ENCODE measurements at regions not wholly inside any gene's neighbourhood (a gene's known extent, or its start where the extent isn't known, plus 50 kb on each side); places are given as distances from the start of the nearest gene placed in this dataset.

DNA sequence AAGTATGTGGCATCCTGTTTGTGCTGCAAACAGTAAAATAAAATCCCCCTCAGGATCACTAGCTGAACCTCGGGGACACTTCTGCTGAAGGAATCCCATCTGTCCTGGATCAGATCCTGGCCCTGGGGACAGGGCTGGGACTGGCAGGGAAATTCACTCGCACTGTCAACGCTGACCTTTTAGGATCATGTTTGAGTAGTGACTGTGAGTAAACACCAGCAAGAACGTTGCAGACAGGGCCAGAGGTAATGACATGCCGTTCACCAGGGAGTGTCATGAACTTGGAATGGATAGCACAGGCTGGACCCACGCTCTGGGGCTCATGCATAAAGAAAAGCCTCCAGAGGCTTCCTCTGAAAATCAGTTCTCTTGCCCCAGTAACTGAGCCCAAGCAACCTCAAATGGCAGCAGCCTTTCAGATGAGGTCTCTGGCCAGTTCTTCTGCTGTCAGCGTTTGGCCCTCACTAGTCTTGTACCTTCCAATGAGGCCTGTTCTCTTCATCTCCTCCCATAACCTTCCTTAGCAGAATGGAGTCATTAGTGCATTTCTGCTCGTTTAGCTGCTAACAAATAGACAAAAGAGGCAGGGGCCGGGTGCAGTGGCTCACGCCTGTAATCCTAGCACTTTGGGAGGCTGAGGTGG, 51.0 kb upstream of the BARX2 start:
- ATAC-seq = no peak
- Mint-ChIP-seq H3K9me3 (no peaks in the 10 kb centered on the region), H3K4me1 (no peaks in the 10 kb centered on the region), H3K27ac (no peak overlapping the region), H3K27me3 (peaks cover 19% of the 10 kb centered on the region), H3K4me3 (no peak overlapping the region), H3K36me3 (no peaks in the 10 kb centered on the region)

DNA sequence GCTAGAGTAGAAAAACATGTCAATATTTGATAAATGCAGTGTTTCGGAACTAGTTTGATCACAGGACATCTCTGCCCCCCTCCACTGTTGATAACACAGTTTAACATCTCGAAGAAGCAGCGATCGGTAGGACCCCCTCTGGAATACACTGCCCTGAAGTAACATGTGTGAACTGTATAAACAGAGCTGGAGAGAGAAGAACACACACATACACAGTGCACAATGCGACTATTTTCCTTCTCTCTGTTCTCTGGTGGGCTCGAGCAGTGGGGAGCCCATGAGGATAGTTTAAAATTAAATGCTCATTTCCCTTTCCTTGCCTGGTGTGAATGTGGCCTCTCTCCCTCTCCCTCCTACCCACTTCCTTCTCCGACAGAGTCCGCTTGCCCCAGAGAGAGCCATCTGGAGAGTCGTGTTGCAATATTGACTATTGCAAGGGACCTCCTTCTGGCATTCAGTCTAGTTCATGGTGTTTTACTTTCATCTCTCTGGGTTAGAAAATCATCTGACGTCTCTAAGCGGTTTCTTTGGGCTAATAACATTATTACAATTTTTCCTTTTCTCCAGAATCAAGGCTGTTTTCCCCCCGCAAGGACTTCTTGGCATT, 51.6 kb upstream of the BARX2 start:
- Mint-ChIP-seq H3K9me3 (no peaks in the 10 kb centered on the region), H3K4me1 (no peaks in the 10 kb centered on the region), H3K27ac (no peak overlapping the region), H3K36me3 (no peaks in the 10 kb centered on the region), H3K4me3 (no peak overlapping the region), H3K27me3 (peaks cover 19% of the 10 kb centered on the region)
- ATAC-seq = no peak

DNA sequence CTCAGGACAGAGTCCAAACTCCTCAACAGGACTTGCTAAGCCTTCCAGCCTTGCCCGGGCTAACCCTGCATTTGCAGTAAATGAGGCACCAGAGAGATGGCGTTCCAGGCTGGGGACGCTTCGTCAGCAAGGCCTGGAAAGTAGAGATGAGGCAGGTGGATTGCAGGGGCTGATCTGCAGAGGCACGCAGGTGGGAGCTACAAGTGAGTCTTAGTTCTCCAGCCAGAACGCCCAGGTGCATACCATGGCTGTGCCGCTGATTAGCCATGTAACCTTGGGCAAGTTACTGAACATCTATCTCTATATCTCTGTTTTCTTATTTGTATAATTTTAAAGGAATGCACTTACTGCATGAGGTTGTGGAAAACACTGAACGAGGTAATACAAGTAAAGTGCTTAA, 52.7 kb upstream of the BARX2 start:
- H3K4me3 Mint-ChIP-seq = no peak overlapping the region
- H3K27me3 Mint-ChIP-seq = peaks cover 13% of the 10 kb centered on the region
- H3K27ac Mint-ChIP-seq = no peak overlapping the region
- no peaks in the 10 kb centered on the region for H3K4me1 Mint-ChIP-seq
- no peaks in the 10 kb centered on the region for H3K36me3 Mint-ChIP-seq
- no peaks in the 10 kb centered on the region for H3K9me3 Mint-ChIP-seq
- no peak for ATAC-seq

DNA sequence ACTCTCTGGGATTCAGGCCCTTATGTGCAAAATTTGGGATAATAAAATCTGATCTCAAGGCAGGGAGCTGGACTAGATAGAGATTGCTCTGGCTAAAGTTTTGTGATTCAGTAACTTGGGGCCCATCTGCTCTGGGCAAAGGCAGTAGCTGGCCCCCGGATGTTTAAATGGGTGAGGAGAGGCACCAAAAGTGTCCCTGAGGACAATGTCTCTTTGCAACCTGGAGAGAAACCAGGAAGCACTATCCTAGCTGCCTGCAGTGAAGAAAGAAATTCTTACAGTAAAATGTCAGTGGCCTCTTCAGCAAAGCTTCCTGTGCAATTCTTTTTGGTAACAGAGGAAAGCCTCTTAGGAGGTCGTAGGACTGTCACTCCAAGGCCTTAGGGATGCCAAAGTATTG, 54.6 kb upstream of the BARX2 start:
- Mint-ChIP-seq H3K4me1 (no peaks in the 10 kb centered on the region), H3K27me3 (peaks cover 19% of the 10 kb centered on the region), H3K4me3 (no peak overlapping the region), H3K9me3 (no peaks in the 10 kb centered on the region), H3K27ac (no peak overlapping the region), H3K36me3 (no peaks in the 10 kb centered on the region)
- no peak for ATAC-seq

DNA sequence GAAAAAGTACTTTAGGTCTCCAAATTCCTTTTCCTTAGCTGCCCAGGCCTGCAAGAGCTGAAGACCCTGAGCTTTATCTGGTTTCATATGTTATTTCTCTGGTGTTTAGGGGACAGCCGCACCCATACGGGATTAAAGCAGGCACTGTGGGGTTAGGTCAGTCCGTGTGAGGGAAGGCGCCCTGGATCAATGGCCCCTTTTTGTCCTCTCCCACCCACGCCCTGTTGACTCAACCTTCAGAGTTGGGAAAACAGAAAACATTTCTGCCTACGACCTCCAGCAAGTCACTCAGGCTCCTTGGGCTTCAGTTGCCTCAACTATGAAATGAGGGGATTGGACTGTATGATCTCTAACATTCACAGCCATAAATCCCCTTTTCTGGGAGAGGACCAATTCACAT, 55.2 kb upstream of the BARX2 start:
- no peaks in the 10 kb centered on the region for H3K4me1 Mint-ChIP-seq
- no peaks in the 10 kb centered on the region for H3K36me3 Mint-ChIP-seq
- ATAC-seq = no peak
- no peak overlapping the region for H3K4me3 Mint-ChIP-seq
- no peaks in the 10 kb centered on the region for H3K9me3 Mint-ChIP-seq
- H3K27me3 Mint-ChIP-seq = peaks cover 25% of the 10 kb centered on the region
- no peak overlapping the region for H3K27ac Mint-ChIP-seq

DNA sequence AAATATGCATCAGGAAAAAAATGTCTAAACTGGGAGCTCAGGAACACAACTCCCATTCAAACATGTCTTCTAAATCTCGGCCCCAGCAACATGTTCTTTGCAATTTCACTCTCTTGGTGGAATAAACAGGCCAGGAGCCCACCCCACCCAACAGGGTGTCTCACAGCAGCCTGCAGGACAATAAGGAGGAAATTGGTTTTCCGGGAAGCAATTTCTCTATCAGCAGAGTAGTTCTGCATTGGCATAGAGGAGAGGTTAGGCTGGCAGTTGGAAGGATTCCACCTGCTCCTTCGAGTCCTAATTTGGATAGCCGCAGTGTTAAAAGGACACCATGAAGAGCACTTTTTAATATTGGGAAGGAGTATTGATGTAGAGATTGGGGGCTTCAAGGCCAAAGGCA, 55.9 kb upstream of the BARX2 start:
- Mint-ChIP-seq H3K27me3 (peaks cover 32% of the 10 kb centered on the region), H3K4me1 (no peaks in the 10 kb centered on the region), H3K36me3 (no peaks in the 10 kb centered on the region), H3K9me3 (no peaks in the 10 kb centered on the region), H3K4me3 (no peak overlapping the region), H3K27ac (no peak overlapping the region)
- no peak for ATAC-seq

DNA sequence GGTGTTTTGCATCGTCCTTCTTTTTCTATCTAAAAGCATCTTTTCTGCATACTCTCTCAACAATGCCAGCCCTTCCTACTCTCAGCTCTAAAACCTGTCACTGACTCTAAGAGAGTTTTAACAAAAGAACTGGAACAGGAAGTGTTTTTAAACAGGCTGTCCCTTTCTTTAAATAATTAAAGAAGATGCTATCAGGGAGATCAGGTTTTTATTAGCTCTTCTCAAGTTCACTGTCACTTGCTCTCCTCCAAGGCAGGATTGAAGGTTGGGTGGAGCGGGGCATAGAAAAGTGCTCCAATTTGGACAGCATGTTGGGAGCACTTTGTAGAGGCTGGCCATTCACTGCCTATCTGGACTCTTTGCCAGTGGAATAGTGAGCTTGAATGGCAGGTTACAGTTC, 56.4 kb upstream of the BARX2 start:
- Mint-ChIP-seq H3K4me3 (no peak overlapping the region), H3K9me3 (no peaks in the 10 kb centered on the region), H3K27ac (no peak overlapping the region), H3K27me3 (peaks cover 32% of the 10 kb centered on the region), H3K4me1 (no peaks in the 10 kb centered on the region), H3K36me3 (no peaks in the 10 kb centered on the region)
- ATAC-seq = no peak

DNA sequence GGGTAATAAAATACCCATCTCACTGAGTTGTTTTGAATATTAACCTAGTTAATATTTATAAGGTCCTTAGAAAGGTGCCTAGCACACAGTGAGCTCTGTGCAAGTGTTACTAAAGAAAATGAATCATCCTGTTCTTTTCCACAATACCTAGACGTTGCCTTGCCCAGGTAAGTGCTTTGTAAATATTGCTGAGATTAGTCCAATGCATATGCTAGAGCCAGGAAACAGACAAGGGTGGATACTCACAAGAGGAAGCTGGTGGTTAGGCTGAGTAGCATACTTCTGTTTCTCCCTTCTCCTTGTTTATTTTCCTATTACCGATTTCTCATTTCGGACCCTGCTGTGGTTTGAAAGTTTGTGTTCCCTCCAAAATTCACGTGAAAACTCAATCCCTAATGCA, 58.1 kb upstream of the BARX2 start:
- Mint-ChIP-seq H3K4me3 (no peak overlapping the region), H3K27ac (no peak overlapping the region), H3K36me3 (no peaks in the 10 kb centered on the region), H3K27me3 (peaks cover 21% of the 10 kb centered on the region), H3K9me3 (no peaks in the 10 kb centered on the region), H3K4me1 (no peaks in the 10 kb centered on the region)
- ATAC-seq = no peak

DNA sequence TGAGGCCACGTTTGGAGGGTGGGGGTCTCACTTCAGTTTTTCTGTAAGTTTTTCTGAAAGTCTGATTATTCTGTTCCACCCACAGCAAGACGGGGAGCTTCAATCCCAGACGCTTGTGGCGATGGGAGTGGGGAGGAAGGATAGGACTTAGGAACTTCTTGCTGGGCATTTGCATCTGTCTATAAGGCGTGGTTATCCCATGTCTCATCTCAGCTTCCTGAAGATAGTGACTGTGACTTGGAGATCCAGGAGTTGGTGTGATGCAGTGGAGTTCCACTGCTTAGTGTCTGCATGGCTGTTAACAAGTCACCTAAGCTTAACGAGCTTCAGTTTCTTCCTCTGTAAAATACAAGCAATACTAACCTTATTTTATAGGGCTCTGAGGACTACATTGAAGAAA, 58.9 kb upstream of the BARX2 start:
- H3K27ac Mint-ChIP-seq = no peak overlapping the region

DNA sequence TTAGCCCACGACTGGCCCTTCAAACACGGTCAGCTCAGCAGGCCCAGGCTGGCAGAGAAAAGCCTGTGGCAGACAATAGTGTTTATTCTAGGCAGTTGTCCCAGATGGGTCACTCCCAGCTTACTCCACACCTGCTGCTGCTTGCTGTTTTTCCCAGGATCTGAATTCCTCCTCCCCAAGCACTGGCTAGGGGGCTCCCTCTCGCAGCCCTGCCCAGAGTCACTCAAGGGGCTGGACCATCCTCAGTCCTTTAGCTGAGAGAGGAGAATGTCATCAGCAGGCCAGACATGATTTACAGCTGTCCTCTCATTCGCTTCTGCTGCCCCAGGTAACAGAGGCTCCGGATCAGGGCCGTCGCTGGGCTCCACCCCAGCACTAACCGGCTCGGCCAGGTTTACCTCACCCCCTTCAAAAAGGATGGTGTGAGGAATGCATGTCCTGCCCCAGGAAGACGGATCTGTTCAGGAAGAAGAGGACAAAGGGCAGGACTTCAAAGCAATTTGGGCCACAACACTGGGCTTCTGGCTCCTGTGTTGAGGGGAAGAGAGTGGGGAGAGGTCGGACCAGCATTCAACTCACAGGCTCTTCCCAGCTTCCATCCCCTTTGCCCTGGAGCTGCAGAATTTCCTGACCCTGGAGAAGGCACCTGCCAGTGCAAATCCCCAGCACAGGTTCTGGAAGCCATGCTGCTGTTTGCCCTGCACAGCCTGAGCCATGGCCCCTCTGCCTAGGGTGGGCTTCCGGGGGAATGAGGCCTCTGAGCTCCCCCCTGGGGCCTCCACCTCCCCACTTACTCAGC, 59.7 kb upstream of the BARX2 start:
- Mint-ChIP-seq H3K36me3 (no peaks in the 10 kb centered on the region), H3K9me3 (no peaks in the 10 kb centered on the region), H3K27ac (no peak overlapping the region), H3K27me3 (peaks cover 21% of the 10 kb centered on the region), H3K4me1 (no peaks in the 10 kb centered on the region), H3K4me3 (no peak overlapping the region)
- ATAC-seq = no peak

More for the DNA sequence above, 58.9 kb upstream of the BARX2 start:
- Mint-ChIP-seq H3K27me3 (peaks cover 21% of the 10 kb centered on the region), H3K4me1 (no peaks in the 10 kb centered on the region), H3K9me3 (no peaks in the 10 kb centered on the region), H3K36me3 (no peaks in the 10 kb centered on the region), H3K4me3 (no peak overlapping the region)
- ATAC-seq = no peak

DNA sequence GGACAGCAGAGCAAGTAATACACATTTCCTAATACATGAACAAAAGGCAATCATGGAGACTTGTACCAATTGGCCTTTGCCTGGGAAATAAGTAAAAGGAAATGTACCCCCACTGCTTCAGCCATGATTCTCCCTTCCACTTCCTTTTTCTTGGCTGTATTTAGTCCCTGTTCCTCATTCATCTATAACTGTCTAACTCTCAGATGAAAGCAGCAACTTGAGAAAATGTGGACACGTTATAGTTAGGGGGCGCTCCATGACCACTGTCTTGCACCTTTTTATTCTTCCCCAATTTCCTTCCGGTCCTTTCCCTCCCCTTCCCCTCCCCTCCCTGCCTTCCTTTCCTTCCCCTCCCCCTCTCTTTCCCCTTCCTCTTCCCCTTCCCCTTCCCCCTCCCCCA, 61.3 kb upstream of the BARX2 start:
- no peak for ATAC-seq
- Mint-ChIP-seq H3K27me3 (peaks cover 21% of the 10 kb centered on the region), H3K36me3 (no peaks in the 10 kb centered on the region), H3K9me3 (no peaks in the 10 kb centered on the region), H3K4me1 (no peaks in the 10 kb centered on the region), H3K4me3 (no peak overlapping the region), H3K27ac (no peak overlapping the region)

DNA sequence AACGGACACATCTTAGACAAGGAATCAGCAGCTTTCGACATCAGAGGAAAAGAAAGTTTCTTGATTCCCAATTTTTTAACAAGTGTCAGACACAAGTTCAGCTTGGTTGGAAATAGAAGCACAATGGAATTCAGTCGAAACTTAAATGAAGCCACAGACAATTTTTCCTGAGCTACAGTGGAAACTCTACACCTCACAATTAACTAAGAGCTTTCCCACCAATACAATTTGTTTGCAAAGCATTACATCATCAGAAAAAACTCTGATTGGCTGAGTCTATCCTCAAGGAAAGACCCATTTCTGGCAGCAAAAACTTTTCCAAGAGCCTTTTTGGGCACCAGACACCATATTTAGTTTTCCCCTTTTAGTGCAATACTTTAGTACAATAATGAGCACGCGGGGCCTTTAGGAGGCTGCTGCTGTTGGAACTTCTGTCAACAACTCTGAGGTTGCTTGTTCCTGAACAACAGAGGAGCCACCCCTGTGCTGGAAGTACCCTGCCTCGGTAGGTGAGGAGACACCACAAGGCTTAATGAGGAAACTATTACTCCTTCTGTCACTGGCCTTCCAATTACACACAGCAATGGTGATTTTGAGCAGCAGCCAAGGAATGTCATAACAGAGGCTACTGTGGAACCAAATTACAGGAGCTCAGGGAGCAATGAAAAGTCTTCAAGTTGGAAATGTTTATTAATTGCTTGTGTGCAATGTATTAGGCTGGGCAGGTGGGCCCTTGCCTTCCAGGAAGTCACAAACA, 61.9 kb upstream of the BARX2 start:
- no peaks in the 10 kb centered on the region for H3K9me3 Mint-ChIP-seq
- H3K27me3 Mint-ChIP-seq = peaks cover 25% of the 10 kb centered on the region
- H3K36me3 Mint-ChIP-seq = no peaks in the 10 kb centered on the region
- no peak overlapping the region for H3K4me3 Mint-ChIP-seq
- no peak for ATAC-seq
- no peak overlapping the region for H3K27ac Mint-ChIP-seq
- no peaks in the 10 kb centered on the region for H3K4me1 Mint-ChIP-seq

DNA sequence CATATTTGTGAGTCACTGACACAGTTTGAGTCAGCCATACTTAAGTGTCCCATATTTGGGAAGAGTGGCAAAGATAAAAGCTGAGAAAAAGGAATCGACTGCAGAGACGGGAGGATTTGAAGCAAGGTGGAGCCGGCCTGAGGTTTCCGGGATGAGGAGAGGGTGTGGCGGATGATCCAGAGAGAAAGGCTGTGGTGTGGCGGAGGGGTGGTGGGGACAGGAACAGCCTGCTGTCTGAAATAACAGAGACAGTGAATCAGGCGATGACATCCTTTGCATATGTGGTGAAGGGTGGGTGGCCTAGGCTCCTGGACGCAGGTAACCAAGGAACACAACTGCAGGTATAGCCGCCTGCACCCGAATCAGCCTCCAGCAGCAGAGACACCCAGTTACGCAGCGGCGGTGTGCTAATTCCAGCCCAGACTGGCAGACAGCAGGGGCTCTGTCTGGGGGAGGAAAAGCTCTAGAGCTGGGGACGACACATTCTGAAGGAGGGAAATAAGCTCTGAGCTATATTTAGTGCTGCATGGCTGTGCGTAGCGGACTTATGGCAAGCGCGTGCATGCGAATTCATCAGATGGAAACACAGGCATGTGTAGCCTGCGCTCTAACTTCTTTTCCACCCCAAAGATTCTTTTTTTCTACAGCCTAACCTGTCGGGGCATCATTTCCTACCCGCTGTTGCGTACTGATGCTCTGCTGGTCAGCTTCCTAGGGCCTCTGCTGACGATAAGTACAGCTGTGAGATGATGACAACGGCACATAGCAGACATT, 62.7 kb upstream of the BARX2 start:
- H3K27ac Mint-ChIP-seq = no peak overlapping the region
- ATAC-seq = no peak
- no peaks in the 10 kb centered on the region for H3K4me1 Mint-ChIP-seq
- H3K9me3 Mint-ChIP-seq = peaks cover 3% of the 10 kb centered on the region
- H3K4me3 Mint-ChIP-seq = no peak overlapping the region
- H3K27me3 Mint-ChIP-seq = peaks cover 33% of the 10 kb centered on the region
- H3K36me3 Mint-ChIP-seq = no peaks in the 10 kb centered on the region

DNA sequence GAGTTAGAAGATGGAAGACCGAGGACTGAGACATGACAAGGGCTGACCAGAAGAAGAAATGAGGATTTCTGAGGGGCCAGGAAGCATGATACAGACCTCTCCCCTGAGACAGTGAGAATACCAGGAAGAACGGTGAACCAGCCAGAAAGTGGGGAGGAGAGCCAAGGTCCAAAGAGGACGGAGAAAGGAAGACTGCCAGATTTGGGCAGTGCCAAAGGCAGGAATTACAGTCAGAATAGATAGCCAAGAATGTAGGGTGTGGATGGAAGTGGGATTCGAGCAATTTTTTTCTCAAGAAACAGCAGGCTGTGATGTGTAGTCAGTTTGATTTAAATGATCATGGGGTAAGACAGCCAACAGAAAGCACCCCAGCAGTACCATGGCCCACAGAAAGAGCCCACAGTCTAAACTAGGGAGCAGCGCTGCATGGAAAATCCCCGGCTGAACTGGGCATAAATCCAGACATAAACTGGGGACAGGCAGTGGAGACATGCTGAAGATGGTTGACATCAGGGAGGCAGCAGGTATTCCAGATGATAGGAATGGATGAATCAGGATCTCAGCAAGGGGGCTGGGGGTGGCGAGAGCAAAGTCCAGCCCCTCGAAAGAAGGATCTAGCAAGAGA, 67.3 kb upstream of the BARX2 start:
- Mint-ChIP-seq H3K36me3 (no peaks in the 10 kb centered on the region), H3K27me3 (peaks cover 14% of the 10 kb centered on the region), H3K4me1 (no peaks in the 10 kb centered on the region), H3K9me3 (peaks cover 6% of the 10 kb centered on the region), H3K4me3 (no peak overlapping the region), H3K27ac (no peak overlapping the region)
- ATAC-seq = no peak
